ENCODE measurements at regions not wholly inside any gene's neighbourhood (a gene's known extent, or its start where the extent isn't known, plus 50 kb on each side); places are given as distances from the start of the nearest gene placed in this dataset.

DNA sequence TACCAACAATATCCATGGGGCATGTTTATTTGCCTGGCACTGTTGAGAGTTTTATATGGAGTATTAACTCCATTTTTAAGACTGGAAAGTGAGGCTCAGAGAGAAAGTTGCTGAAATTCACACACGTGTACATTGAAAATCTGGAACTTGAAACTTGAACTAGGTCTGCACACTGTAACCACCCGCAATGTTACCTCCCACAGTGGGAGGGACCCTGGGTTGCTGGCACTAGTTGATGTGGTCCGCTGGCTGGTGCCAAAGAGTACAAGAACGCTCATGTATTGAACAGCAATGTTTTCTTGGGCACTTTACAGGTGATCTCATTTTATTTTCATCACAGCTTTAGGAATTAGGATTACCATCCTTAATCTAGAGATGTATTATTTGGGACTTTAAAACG, 253.2 kb downstream of the INHBA start:
- TF ChIP-seq, protein P1, sequence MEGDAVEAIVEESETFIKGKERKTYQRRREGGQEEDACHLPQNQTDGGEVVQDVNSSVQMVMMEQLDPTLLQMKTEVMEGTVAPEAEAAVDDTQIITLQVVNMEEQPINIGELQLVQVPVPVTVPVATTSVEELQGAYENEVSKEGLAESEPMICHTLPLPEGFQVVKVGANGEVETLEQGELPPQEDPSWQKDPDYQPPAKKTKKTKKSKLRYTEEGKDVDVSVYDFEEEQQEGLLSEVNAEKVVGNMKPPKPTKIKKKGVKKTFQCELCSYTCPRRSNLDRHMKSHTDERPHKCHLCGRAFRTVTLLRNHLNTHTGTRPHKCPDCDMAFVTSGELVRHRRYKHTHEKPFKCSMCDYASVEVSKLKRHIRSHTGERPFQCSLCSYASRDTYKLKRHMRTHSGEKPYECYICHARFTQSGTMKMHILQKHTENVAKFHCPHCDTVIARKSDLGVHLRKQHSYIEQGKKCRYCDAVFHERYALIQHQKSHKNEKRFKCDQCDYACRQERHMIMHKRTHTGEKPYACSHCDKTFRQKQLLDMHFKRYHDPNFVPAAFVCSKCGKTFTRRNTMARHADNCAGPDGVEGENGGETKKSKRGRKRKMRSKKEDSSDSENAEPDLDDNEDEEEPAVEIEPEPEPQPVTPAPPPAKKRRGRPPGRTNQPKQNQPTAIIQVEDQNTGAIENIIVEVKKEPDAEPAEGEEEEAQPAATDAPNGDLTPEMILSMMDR (IDR thresholded peaks at IDR 0.05; ENCODE audit: insufficient read depth, low read length, poor library complexity, severe bottlenecking) = no peak
- Histone ChIP-seq H3K36me3 (ENCODE audit: control insufficient read depth, insufficient read depth, low read length) (no peaks in the 10 kb centered on the region), H3K27me3 (ENCODE audit: control insufficient read depth, insufficient read depth, low read length) (no peaks in the 10 kb centered on the region), H3K4me3 (ENCODE audit: low read depth, low read length) (no peak overlapping the region)
- no peak for DNase-seq (ENCODE audit: low read depth)

DNA sequence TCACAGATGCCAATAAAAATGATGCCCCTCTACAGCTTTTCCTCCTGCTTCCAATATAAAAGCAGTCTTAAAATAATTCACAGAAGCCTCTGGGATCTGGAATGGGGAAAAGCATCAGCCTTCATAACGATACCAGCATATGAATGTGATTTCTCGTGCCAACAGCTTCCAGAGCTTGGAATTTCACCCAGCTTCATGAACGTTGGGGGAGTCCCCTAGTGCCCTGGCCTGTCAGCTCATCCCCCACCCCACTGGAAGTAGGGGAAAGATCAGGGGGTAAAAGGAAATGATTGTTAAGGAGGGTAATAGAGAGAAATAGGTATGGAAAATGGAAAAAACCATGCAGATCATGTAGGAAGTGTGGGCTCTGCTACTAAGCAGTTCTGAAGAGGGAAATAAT, 253.6 kb downstream of the INHBA start:
- TF ChIP-seq, protein P1 (IDR thresholded peaks at IDR 0.05; ENCODE audit: insufficient read depth, low read length, poor library complexity, severe bottlenecking) = no peak
- H3K4me3 ChIP-seq (ENCODE audit: low read depth, low read length) = no peak overlapping the region
- H3K27me3 ChIP-seq (ENCODE audit: control insufficient read depth, insufficient read depth, low read length) = no peaks in the 10 kb centered on the region
- H3K36me3 ChIP-seq (ENCODE audit: control insufficient read depth, insufficient read depth, low read length) = no peaks in the 10 kb centered on the region
- DNase-seq (ENCODE audit: low read depth) = no peak

DNA sequence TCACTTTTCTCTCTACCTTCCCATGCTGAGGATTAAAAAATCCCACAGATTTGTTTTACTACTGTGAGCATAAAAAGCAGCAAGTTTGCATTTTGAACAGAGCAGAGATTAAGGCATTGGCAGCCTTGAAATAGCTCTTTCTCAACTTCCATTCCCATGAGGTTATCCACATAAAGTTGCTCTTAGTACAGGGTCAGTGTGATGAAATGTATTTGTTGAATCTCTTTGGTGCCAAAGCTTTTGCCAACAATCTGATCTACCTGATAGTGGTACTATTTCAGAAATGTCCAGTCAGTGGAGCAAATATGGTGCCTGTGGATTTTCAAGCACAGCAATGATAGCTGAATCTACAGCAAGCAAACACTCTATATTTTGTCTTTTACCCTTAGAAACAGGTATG, 254.8 kb downstream of the INHBA start:
- Histone ChIP-seq H3K4me3 (ENCODE audit: low read depth, low read length) (no peak overlapping the region), H3K36me3 (ENCODE audit: control insufficient read depth, insufficient read depth, low read length) (no peaks in the 10 kb centered on the region), H3K27me3 (ENCODE audit: control insufficient read depth, insufficient read depth, low read length) (no peaks in the 10 kb centered on the region)
- TF ChIP-seq, protein P1 (IDR thresholded peaks at IDR 0.05; ENCODE audit: insufficient read depth, low read length, poor library complexity, severe bottlenecking) = no peak
- DNase-seq (ENCODE audit: low read depth) = no peak

DNA sequence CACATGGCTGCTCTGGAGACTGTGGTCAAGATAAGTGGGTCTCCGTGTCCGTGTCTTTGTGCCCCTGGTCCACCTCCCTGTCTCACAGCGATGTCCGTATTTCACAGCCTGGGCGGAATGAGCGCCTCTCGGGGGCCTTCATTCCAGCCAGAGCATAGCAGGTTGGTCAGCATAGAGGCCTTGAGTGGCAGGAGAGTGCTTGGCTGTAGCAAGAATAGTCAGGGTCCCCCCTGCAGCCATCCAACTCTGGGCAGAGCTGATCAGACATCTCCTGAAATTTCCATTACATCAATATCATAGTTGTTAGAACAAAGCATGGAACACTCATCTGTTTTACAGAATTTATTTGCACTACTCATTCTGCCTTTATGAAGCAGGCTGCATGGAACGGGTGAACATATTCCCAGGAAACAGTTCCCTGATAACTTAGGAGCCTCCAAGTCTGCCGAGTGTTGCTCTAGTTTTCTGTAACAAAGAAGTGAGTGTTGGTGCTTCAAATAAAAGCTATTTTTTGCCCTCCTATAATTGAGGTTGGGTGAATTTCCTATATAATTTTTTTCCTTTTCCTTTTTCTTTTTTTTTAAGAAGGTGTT, 255.3 kb downstream of the INHBA start:
- no peak for DNase-seq (ENCODE audit: low read depth)
- Histone ChIP-seq H3K4me3 (ENCODE audit: low read depth, low read length) (no peak overlapping the region), H3K36me3 (ENCODE audit: control insufficient read depth, insufficient read depth, low read length) (no peaks in the 10 kb centered on the region), H3K27me3 (ENCODE audit: control insufficient read depth, insufficient read depth, low read length) (no peaks in the 10 kb centered on the region)
- TF ChIP-seq, protein P1 (IDR thresholded peaks at IDR 0.05; ENCODE audit: insufficient read depth, low read length, poor library complexity, severe bottlenecking) = no peak

DNA sequence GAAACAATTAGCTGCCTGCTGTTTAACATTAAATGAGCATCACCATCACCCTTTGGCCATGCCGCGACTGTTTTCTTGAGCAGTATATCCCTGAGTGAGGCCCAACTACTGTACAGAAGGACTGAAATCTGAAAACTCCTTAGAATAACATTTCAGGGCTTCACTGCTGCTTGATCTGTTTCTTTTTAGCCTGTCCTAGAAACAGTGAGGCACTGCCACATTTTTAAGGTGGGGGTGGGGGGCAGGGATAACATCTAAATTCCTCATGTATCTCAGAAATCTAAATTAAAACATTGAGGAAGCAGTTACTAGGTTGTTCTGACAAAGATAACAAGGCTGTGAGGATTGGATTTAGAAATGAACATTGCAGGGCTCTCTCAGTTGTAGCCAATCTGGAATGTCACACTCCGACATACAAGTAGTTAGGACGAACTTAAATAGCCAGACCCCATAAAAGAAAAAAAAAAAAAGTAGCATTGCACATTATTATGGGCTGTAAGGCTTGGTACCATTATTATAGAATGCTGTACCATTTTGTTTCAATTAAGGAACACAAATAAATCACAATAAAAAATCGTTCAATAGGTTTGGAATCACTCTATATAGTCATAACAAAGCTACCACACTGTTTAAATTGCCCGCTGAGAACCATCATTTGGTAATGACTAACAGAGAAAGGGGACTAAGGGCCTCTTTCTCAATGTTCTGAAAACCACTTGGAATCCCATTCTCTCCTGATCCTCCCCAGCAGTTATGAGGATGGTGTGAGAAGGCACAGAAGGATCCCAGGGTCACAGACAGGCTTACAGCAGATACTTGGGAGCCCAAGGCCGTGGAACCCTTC, 256.1 kb downstream of the INHBA start:
- no peaks in the 10 kb centered on the region for H3K36me3 ChIP-seq (ENCODE audit: control insufficient read depth, insufficient read depth, low read length)
- no peaks in the 10 kb centered on the region for H3K27me3 ChIP-seq (ENCODE audit: control insufficient read depth, insufficient read depth, low read length)
- H3K4me3 ChIP-seq (ENCODE audit: low read depth, low read length) = no peak overlapping the region
- TF ChIP-seq, protein P1 (IDR thresholded peaks at IDR 0.05; ENCODE audit: insufficient read depth, low read length, poor library complexity, severe bottlenecking) = no peak
- no peak for DNase-seq (ENCODE audit: low read depth)

Data from kidney epithelial cell (primary cell).